GM19023 (cell line): ENCODE measurements at regions not wholly inside any gene's neighbourhood (a gene's known extent, or its start where the extent isn't known, plus 50 kb on each side); places are given as distances from the start of the nearest gene placed in this dataset.
"Not testable (repeated sequence)": the region's sequence is repeated elsewhere in the genome, so short reads cannot be mapped to it uniquely, and the experiment has no call there.

Source experiments
- ATAC-seq: cut with Tn5 transposase; IDR thresholded peaks from one replicate; pipeline ENCODE4 v1.9.1; 2021; ENCODE audit warnings: mild to moderate bottlenecking, moderate library complexity; ENCODE audit not compliant: unreplicated experiment

GRCh38 chr3:194189243-194189791 lies 53.4 kb downstream of the HES1 start:
- ATAC-seq, result no peak

- ATAC-seq, result not testable (repeated sequence)
Observed at GRCh38 chr3:194191850-194192249, 55.9 kb downstream of the HES1 start.

- ATAC-seq, result no peak
Observed at GRCh38 chr3:194194051-194194756, 58.3 kb downstream of the HES1 start.

GRCh38 chr3:194194757-194195085 lies 58.8 kb downstream of the HES1 start:
- ATAC-seq, result no peak

GRCh38 chr3:194195611-194196010 lies 59.7 kb downstream of the HES1 start:
- ATAC-seq, result no peak

- no peak for ATAC-seq
Observed at GRCh38 chr3:194196876-194197275, 60.9 kb downstream of the HES1 start.

GRCh38 chr3:194197396-194197960 lies 61.5 kb downstream of the HES1 start:
- ATAC-seq, result no peak

GRCh38 chr3:194197981-194198695 lies 62.2 kb downstream of the HES1 start:
- ATAC-seq, result no peak

GRCh38 chr3:194198938-194199337 lies 63.0 kb downstream of the HES1 start:
- ATAC-seq, result no peak

DNA sequence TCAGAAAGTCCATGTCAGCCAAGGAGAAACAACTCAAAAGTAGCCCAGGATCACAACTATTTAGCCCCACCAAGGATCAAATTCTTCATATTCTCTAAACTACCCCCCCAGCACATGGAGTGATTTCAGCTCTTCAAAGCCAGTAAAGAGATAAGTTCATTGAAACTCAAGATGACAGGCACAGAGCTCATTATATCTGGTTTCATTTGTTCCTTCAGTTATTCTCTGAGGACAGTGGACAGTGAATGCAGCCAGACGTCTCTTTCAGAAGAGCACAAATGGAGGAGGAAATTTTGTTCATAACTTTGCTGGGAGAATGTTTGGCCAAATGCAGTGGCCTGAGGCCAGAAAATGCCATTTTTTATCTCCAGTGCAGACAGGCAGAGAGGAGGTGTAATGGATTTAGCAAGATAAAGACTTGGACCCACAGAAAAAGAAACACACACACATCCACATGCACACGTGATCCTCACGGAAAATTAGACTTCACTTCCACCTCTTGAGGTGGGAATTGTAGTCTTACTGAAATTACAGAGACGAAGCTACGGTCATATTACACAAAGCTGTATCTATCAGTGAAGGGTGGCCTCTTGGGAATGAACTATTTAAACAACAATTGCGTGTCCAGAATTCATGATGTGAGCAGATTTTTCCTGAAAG lies 64.6 kb downstream of the HES1 start:
- no peak for ATAC-seq

GRCh38 chr3:194201953-194202666 lies 66.2 kb downstream of the HES1 start:
- no peak for ATAC-seq

- ATAC-seq, result peak; percentile 45
Observed at GRCh38 chr3:194203482-194204041, 67.6 kb downstream of the HES1 start.

GRCh38 chr3:194204042-194204987 lies 68.4 kb downstream of the HES1 start:
- peak; percentile 34 for ATAC-seq

- ATAC-seq, result no peak
Observed at GRCh38 chr3:194205675-194206133, 69.8 kb downstream of the HES1 start.

- ATAC-seq, result no peak
Observed at GRCh38 chr3:194206320-194206719, 70.4 kb downstream of the HES1 start.

- ATAC-seq, result no peak
Observed at GRCh38 chr3:194208709-194209108, 72.8 kb downstream of the HES1 start.

DNA sequence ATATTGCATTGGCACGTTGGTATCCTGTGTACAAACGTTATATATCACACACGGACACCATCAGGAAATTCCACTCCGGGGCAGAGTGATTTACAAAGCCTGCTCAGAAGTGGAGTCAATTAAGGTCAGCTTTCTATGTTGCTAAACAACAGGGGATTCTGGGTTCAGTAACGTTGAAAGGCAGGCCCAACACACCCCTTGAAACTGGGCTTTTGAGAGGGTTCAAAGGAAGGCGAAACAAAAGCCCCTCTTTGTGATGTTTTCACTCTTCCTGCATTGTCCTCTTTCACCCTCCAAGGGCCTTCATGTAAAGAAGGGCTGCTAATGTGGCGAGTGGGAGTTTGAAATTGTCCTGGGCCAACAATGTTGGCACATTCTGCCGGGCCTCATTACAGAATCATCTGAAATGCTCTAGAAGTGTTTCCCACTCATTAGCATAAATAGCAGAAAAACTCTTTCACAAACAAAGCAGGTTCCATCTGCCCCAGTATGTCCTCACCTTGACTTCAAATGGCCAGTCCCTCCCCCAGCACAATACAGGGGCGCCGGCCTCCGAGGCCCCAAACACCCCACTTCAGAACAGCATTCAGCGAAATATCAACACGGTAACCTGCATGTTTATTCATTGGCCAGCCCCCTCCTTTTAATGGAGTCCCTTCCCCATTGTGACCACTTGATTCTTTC lies 76.4 kb downstream of the HES1 start:
- ATAC-seq, result no peak

GRCh38 chr3:194212845-194213331 lies 76.9 kb downstream of the HES1 start:
- no peak for ATAC-seq

DNA sequence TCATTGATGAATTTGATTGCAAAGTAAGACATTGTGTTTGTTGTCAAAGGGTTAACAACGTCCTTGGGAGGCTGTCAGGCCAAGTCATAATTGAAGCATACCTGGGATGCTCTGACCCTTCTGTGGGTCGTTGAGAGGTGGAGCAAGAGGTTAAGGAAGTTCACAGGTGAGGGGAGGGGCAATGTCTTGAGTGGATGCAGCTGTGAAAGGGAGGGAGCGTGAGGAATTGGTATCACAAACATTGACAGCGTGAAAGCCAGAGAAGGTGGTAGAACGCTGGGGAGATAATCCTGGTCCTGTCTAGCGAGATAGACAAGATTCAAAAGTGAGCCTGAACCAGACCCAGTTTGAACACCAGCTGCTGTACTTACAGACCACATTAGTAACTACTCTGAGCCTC lies 79.4 kb downstream of the HES1 start:
- no peak for ATAC-seq
